K562 (cell line): ENCODE measurements at regions not wholly inside any gene's neighbourhood (a gene's known extent, or its start where the extent isn't known, plus 50 kb on each side); places are given as distances from the start of the nearest gene placed in this dataset.

Experiments
- ATAC-seq: fragments of 200-7000 bp; cut with Tn5 transposase; 3 replicates; pipeline ENCODE4 v1.9.1; 2020; ENCODE audit warnings: moderate library complexity
- BruUV-seq: library from RNA; stranded (reverse); fragments of 400-500 nt; replicated peaks from 2 replicates; lab custom pipeline; 2021; lab: Mats Ljungman, UMichigan
- CTCF ChIA-PET: fragments of 300-600 bp; formaldehyde crosslinking; extraction: SDS; loops from one replicate; lab custom pipeline; 2021; ENCODE audit warnings: low intra/inter-chr PET ratio; lab: Yijun Ruan, JAX
- POLR2A ChIA-PET: fragments of 300-600, 350-650 bp; sonication (Branson Sonifier 250); formaldehyde crosslinking; extraction: SDS; loops from one replicate; lab custom pipeline; 2021; ENCODE audit warnings: antibody characterized with exemption, inconsistent platforms; lab: Yijun Ruan, JAX
- DNase-seq, 4 experiments: peaks; one replicate each; pipeline versions ENCODE4 v3.0.0 to v3.0.0-alpha.2; 2011 to 2018; ENCODE audit warnings: low spot score in 3 of 4, mixed read lengths in 3 of 4; ENCODE audit errors: extremely low read depth in 1 of 4
- FAIRE-seq: peaks from 2 replicates; lab custom pipeline; 2011; peaks lifted over from hg19 to GRCh38; lab: Jason Lieb, UNC
- H2AFZ ChIP-seq: 2 replicates; pipeline ENCODE4 v1.6.0; 2011; ENCODE audit warnings: low read depth, low read length, control low read depth, inconsistent platforms
- H3K27ac ChIP-seq: fragments of 200-600 bp; 3 replicates; pipeline ENCODE4 v1.8.0; 2011; ENCODE audit warnings: low read depth, mild to moderate bottlenecking, control low read depth, inconsistent platforms, low read length, moderate library complexity, mixed read lengths; ENCODE audit errors: extremely low read depth
- H3K27me3 ChIP-seq, 2 experiments: fragments of 300-600 bp in 1 of 2; 2 replicates in 1 of 2; 3 replicates in 1 of 2; pipeline versions ENCODE4 v1.6.0 to v1.8.0; 2011; ENCODE audit warnings: inconsistent platforms in 2 of 2, low read length in 2 of 2, mild to moderate bottlenecking in 1 of 2, mixed read lengths in 1 of 2, moderate library complexity in 1 of 2; ENCODE audit not compliant: control insufficient read depth in 2 of 2, insufficient read depth in 2 of 2
- H3K36me3 ChIP-seq: fragments of 300-600 bp; 3 replicates; pipeline ENCODE4 v1.8.0; 2011; ENCODE audit warnings: mild to moderate bottlenecking, low read length, inconsistent platforms; ENCODE audit not compliant: control insufficient read depth, insufficient read depth
- H3K4me1 ChIP-seq, 2 experiments: fragments of 200-600 bp in 1 of 2; replicated peaks in 1 of 2; 2 replicates in 1 of 2; 3 replicates in 1 of 2; pipeline versions ENCODE4 v1.5.1 to v1.8.0; 2011; ENCODE audit warnings: inconsistent platforms in 2 of 2, low read length in 2 of 2, mild to moderate bottlenecking in 1 of 2, mixed read lengths in 1 of 2, moderate library complexity in 1 of 2; ENCODE audit not compliant: control insufficient read depth in 2 of 2, insufficient read depth in 2 of 2
- H3K4me2 ChIP-seq: 2 replicates; pipeline ENCODE4 v1.6.1; 2011; ENCODE audit warnings: low read length, control low read depth, inconsistent platforms, mixed read lengths; ENCODE audit not compliant: insufficient read depth
- H3K4me3 ChIP-seq: fragments of 200-600 bp; sonication (generic), shearing (Covaris generic); 2 replicates; pipeline ENCODE4 v1.5.1; 2016; ENCODE audit warnings: control low read depth, inconsistent platforms
- H3K79me2 ChIP-seq: fragments of 200-600 bp; 3 replicates; pipeline ENCODE4 v1.8.0; 2011; ENCODE audit warnings: low read length, inconsistent platforms; ENCODE audit not compliant: control insufficient read depth, insufficient read depth
- H3K9ac ChIP-seq, 2 experiments: 2 replicates each; pipeline versions ENCODE4 v1.6.0 to v1.6.1; 2011; ENCODE audit warnings: low read depth in 2 of 2, low read length in 2 of 2, control low read depth in 1 of 2, inconsistent platforms in 1 of 2, mild to moderate bottlenecking in 1 of 2, mixed read lengths in 1 of 2; ENCODE audit not compliant: insufficient read depth in 1 of 2
- H3K9me1 ChIP-seq: one replicate; pipeline ENCODE4 v1.6.0; 2011; ENCODE audit warnings: inconsistent platforms, mild to moderate bottlenecking, low read length, moderate library complexity; ENCODE audit not compliant: control insufficient read depth, insufficient read depth
- H3K9me3 ChIP-seq: replicated peaks from 2 replicates; pipeline ENCODE4 v1.5.1; 2011; ENCODE audit warnings: low read depth, low read length, inconsistent platforms; ENCODE audit not compliant: control insufficient read depth, insufficient read depth
- H4K20me1 ChIP-seq: replicated peaks from 2 replicates; pipeline ENCODE4 v1.6.1; 2011; ENCODE audit warnings: low read length, inconsistent platforms, mixed read lengths; ENCODE audit not compliant: control insufficient read depth, insufficient read depth
- CBX8 ChIP-seq: fragments of 200-600 bp; sonication (generic); IDR thresholded peaks from 2 replicates; pipeline ENCODE4 v1.6.1; 2012; ENCODE audit warnings: borderline replicate concordance, mixed run types, low read depth, mild to moderate bottlenecking, moderate library complexity, mixed read lengths, low read length, control low read depth, inconsistent platforms; ENCODE audit not compliant: poor library complexity, severe bottlenecking; ENCODE audit errors: extremely low read depth
- ETV5 ChIP-seq: sonication (generic); formaldehyde crosslinking; IDR thresholded peaks from 2 replicates; pipeline ENCODE4 v1.4.0; 2020; ENCODE audit warnings: low read depth, mild to moderate bottlenecking, missing genetic modification reagents
- KAT8 ChIP-seq: fragments of 450-650 bp; IDR thresholded peaks from 2 replicates; pipeline ENCODE4 v1.6.1; 2016; ENCODE audit warnings: low read depth, mild to moderate bottlenecking
- KDM4B ChIP-seq, 2 experiments: fragments of 450-650 bp in 1 of 2; sonication (generic) in 1 of 2; IDR thresholded peaks; 2 replicates each; pipeline ENCODE4 v1.6.1; 2016 to 2017; ENCODE audit warnings: borderline replicate concordance in 2 of 2, antibody characterized with exemption in 1 of 2, low read depth in 1 of 2, mild to moderate bottlenecking in 1 of 2
- MED1 ChIP-seq: sonication (generic); formaldehyde crosslinking; IDR thresholded peaks from 2 replicates; pipeline ENCODE4 v1.8.1; 2023; ENCODE audit warnings: missing genetic modification reagents, borderline replicate concordance
- MYNN ChIP-seq, 2 experiments: sonication (generic); formaldehyde crosslinking in 1 of 2; IDR thresholded peaks; 2 replicates each; pipeline versions ENCODE4 v1.5.0 to v1.6.1; 2016 to 2020; ENCODE audit warnings: antibody characterized with exemption in 1 of 2, missing genetic modification reagents in 1 of 2
- TARDBP ChIP-seq: fragments of 450-650 bp; IDR thresholded peaks from 2 replicates; pipeline ENCODE4 v1.6.1; 2016
- ZNF224 ChIP-seq: sonication (generic); formaldehyde crosslinking; IDR thresholded peaks from 2 replicates; pipeline ENCODE4 v1.8.0; 2022; ENCODE audit warnings: mild to moderate bottlenecking, missing genetic modification reagents
- ZNF41 ChIP-seq: fragments of 250-450 bp; sonication (Bioruptor Pico); conservative IDR thresholded peaks from 2 replicates; pipeline ENCODE4 v1.4.0; 2020; ENCODE audit warnings: mild to moderate bottlenecking
- WGBS: fragments of 100-300 bp; shearing (Covaris generic); methylation state at CpG from one replicate; pipeline ENCODE4 v1.1.6; 2016; ENCODE audit warnings: low coverage, mixed read lengths; ENCODE audit not compliant: insufficient coverage; ENCODE audit errors: missing lambda C conversion rate; 5-methylcytosine and 5-hydroxymethylcytosine counted together
- in situ Hi-C: fragments of 300-500 bp; cut with MboI; formaldehyde crosslinking; loops from 4 replicates; pipeline ENCODE4 v1.15.0; 2018; ENCODE audit warnings: inconsistent platforms, mixed read lengths
- intact Hi-C: fragments of 100-400 bp; cut with micrococcal nuclease; formaldehyde crosslinking; loops from 2 replicates; pipeline ENCODE4 v1.14.2; 2022
- TF ChIP-seq, protein P1 (sequence below): sonication (generic); formaldehyde crosslinking; IDR thresholded peaks from 2 replicates; pipeline ENCODE4 v1.8.1; 2023; ENCODE audit warnings: mild to moderate bottlenecking, missing genetic modification reagents
- TF ChIP-seq, protein P2 (sequence below): fragments of 450-650 bp; IDR thresholded peaks from 2 replicates; pipeline ENCODE4 v1.6.1; 2014; ENCODE audit warnings: low read depth, mild to moderate bottlenecking, moderate library complexity, borderline replicate concordance
- TF ChIP-seq, protein P3 (sequence below): fragments of 250-450 bp; sonication (Bioruptor Pico); IDR thresholded peaks from 2 replicates; pipeline ENCODE4 v1.8.0; 2021; ENCODE audit warnings: borderline replicate concordance, mild to moderate bottlenecking, moderate library complexity; ENCODE audit not compliant: poor library complexity, severe bottlenecking
- TF ChIP-seq, protein P4 (sequence below), 2 experiments: fragments of 450-650 bp in 1 of 2; sonication (generic) in 1 of 2; formaldehyde crosslinking in 1 of 2; IDR thresholded peaks in 1 of 2; conservative IDR thresholded peaks in 1 of 2; 2 replicates each; pipeline versions ENCODE4 v1.6.1 to v1.8.1; 2016 to 2023; ENCODE audit warnings: mild to moderate bottlenecking in 2 of 2, moderate library complexity in 2 of 2, inconsistent platforms in 1 of 2, missing genetic modification reagents in 1 of 2

DNA sequence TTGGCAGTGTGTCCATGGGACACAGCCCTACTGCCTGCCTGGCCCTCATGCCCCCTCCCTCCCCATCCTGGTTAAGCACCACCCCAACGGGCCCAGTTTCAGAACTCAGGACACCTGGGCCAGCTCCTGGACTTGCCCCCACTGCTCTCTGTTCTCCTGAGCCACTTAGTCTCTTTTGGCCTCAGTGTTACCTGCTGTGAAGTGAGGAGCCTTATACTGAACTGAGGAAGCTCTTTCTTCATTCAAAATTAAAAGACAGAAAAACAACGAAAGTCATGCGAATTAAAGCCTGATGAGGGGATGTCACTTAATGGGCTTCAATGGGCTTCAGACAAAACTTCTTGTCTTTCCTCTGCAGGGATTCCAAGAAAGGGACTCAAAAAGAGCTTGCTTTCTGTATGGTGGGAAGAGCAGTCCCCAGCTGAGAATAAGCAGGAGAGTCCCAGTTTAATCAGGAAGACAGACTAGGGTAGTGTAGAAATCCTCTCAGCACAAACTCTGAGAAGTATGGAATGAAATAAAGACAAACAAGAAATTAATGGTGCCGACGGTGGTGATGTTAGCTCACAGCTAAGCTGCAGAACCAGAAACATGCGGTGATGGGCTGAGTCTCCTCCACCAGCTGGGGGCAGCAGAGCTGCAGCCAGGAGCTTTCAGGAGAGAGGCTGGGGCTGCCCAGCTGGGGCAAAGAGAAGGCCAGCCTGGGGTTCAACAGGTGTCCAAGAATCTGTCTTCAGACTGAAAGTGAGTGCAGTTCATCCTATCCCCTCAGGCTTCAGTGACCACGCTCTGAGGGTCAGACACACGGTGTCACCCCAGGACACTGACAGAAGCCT lies 101.0 kb downstream of the GGTLC2 start:
- H3K4me3 ChIP-seq, result no peak overlapping the region
- peaks cover 33% of the 10 kb centered on the region for H4K20me1 ChIP-seq
- under 1% methylated on average over 8 of the region's 8 CpGs for WGBS
- intact Hi-C loops, result loop anchor here (2.0 kb wide), 1 partner anchor 211 kb away; no protein-coding TSS in a partner anchor
- ChIA-PET POLR2A (interaction anchor here (0.5 to 3.3 kb wide), 34 partner anchors 8 to 444 kb away, joined by 3 to 17 read pairs (median 4); partner anchors contain the start of gene RSPH14), CTCF (interaction anchor here (0.6 to 6.0 kb wide), 17 partner anchors 9 to 282 kb away, joined by 3 to 60 read pairs (median 5); no protein-coding TSS in a partner anchor)
- H3K4me1 ChIP-seq, result no peaks in the 10 kb centered on the region
- H2AFZ ChIP-seq, result no peak overlapping the region
- H3K27ac ChIP-seq, result no peak overlapping the region
- H3K4me2 ChIP-seq, result no peak overlapping the region
- no TSS peak for BruUV-seq
- in situ Hi-C loops, result no loop called here
- H3K9ac ChIP-seq, result peak overlapping the region in 1 of 2 experiments; percentile 8; a peak in 1 of 4 replicates
- peak; percentile 82 to 90 (median 84) for DNase-seq
- H3K27me3 ChIP-seq, result peaks cover 6 to 17% of the 10 kb centered on the region in 2 experiments; a peak in 3 of 5 replicates
- no peaks in the 10 kb centered on the region for H3K9me1 ChIP-seq
- H3K79me2 ChIP-seq, result no peaks in the 10 kb centered on the region
- no peaks in the 10 kb centered on the region for H3K9me3 ChIP-seq
- peak; percentile 62 for FAIRE-seq
- no peaks in the 10 kb centered on the region for H3K36me3 ChIP-seq
- ATAC-seq, result peak; percentile 88
- TF ChIP-seq, protein P1, sequence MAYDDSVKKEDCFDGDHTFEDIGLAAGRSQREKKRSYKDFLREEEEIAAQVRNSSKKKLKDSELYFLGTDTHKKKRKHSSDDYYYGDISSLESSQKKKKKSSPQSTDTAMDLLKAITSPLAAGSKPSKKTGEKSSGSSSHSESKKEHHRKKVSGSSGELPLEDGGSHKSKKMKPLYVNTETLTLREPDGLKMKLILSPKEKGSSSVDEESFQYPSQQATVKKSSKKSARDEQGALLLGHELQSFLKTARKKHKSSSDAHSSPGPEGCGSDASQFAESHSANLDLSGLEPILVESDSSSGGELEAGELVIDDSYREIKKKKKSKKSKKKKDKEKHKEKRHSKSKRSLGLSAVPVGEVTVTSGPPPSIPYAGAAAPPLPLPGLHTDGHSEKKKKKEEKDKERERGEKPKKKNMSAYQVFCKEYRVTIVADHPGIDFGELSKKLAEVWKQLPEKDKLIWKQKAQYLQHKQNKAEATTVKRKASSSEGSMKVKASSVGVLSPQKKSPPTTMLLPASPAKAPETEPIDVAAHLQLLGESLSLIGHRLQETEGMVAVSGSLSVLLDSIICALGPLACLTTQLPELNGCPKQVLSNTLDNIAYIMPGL (CRISPR knock-in tag), result peak; percentile 59; the same call in 1 of the 2 replicates
- TF ChIP-seq MYNN (IDR thresholded peaks at IDR 0.05) (no peak), MYNN (CRISPR knock-in tag; IDR thresholded peaks at IDR 0.05) (no peak), ZNF224 (no peak), MED1 (CRISPR knock-in tag) (no peak), CBX8 (no peak), ETV5 (CRISPR knock-in tag) (no peak), ZNF41 (CRISPR knock-in tag) (no peak), TARDBP (peak; percentile 91; the same call in 1 of the 2 replicates), KDM4B (IDR thresholded peaks at IDR 0.05; ENCODE audit: borderline replicate concordance in 2 of 2, low read depth in 1 of 2) (no peak), KAT8 (no peak)
- TF ChIP-seq, protein P2, sequence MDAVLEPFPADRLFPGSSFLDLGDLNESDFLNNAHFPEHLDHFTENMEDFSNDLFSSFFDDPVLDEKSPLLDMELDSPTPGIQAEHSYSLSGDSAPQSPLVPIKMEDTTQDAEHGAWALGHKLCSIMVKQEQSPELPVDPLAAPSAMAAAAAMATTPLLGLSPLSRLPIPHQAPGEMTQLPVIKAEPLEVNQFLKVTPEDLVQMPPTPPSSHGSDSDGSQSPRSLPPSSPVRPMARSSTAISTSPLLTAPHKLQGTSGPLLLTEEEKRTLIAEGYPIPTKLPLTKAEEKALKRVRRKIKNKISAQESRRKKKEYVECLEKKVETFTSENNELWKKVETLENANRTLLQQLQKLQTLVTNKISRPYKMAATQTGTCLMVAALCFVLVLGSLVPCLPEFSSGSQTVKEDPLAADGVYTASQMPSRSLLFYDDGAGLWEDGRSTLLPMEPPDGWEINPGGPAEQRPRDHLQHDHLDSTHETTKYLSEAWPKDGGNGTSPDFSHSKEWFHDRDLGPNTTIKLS, result no peak
- TF ChIP-seq, protein P3, sequence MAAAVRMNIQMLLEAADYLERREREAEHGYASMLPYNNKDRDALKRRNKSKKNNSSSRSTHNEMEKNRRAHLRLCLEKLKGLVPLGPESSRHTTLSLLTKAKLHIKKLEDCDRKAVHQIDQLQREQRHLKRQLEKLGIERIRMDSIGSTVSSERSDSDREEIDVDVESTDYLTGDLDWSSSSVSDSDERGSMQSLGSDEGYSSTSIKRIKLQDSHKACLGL (CRISPR knock-in tag), result no peak
- TF ChIP-seq, protein P4, sequence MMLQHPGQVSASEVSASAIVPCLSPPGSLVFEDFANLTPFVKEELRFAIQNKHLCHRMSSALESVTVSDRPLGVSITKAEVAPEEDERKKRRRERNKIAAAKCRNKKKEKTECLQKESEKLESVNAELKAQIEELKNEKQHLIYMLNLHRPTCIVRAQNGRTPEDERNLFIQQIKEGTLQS (IDR thresholded peaks at IDR 0.05), result no peak
- TF ChIP-seq, protein P4 (CRISPR knock-in tag; conservative IDR thresholded peaks at IDR 0.05), result peak; percentile 76; the same call in 1 of the 2 replicates
